ENCODE measurements at regions not wholly inside any gene's neighbourhood (a gene's known extent, or its start where the extent isn't known, plus 50 kb on each side); places are given as distances from the start of the nearest gene placed in this dataset.

- no peak for DNase-seq
These were observed 62.6 kb upstream of the HS6ST1 start for GRCh38 chr2:128380961-128381938.

GRCh38 chr2:128384446-128384845, 65.8 kb upstream of the HS6ST1 start:
- no peak for DNase-seq

- no peak for DNase-seq
These were observed 66.3 kb upstream of the HS6ST1 start for GRCh38 chr2:128384956-128385355.

GRCh38 chr2:128385365-128385764, 66.7 kb upstream of the HS6ST1 start:
- no peak for DNase-seq

GRCh38 chr2:128386066-128386465, 67.4 kb upstream of the HS6ST1 start:
- no peak for DNase-seq

GRCh38 chr2:128388499-128388941, 69.9 kb upstream of the HS6ST1 start:
- no peak for DNase-seq

GRCh38 chr2:128389388-128390086, 70.9 kb upstream of the HS6ST1 start:
- DNase-seq: no peak

GRCh38 chr2:128390256-128390990, 71.8 kb upstream of the HS6ST1 start:
- no peak for DNase-seq

GRCh38 chr2:128390991-128391630, 72.4 kb upstream of the HS6ST1 start:
- DNase-seq: no peak

- DNase-seq: no peak
These were observed 73.0 kb upstream of the HS6ST1 start for GRCh38 chr2:128391679-128392078.

- no peak for DNase-seq
These were observed 73.5 kb upstream of the HS6ST1 start for GRCh38 chr2:128392207-128392606.

GRCh38 chr2:128394007-128394730, 75.5 kb upstream of the HS6ST1 start:
- peak in 1 of 2 experiments; percentile 26 for DNase-seq

- no peak for DNase-seq
These were observed 76.5 kb upstream of the HS6ST1 start for GRCh38 chr2:128395196-128395595.

GRCh38 chr2:128395640-128396499, 77.2 kb upstream of the HS6ST1 start:
- no peak for DNase-seq

- DNase-seq: no peak
These were observed 77.8 kb upstream of the HS6ST1 start for GRCh38 chr2:128396500-128396891.

- DNase-seq: no peak
These were observed 78.3 kb upstream of the HS6ST1 start for GRCh38 chr2:128396946-128397345.

GRCh38 chr2:128399256-128399655, 80.6 kb upstream of the HS6ST1 start:
- DNase-seq: no peak

GRCh38 chr2:128399690-128400291, 81.1 kb upstream of the HS6ST1 start:
- no peak for DNase-seq

- DNase-seq: no peak
These were observed 83.0 kb upstream of the HS6ST1 start for GRCh38 chr2:128401680-128402079.

GRCh38 chr2:128402911-128403670, 84.4 kb upstream of the HS6ST1 start:
- DNase-seq: no peak

Data from cerebellar nuclear complex (tissue), 1 donor.